Smooth muscle cell (in vitro differentiated cells): ENCODE measurements at regions not wholly inside any gene's neighbourhood (a gene's known extent, or its start where the extent isn't known, plus 50 kb on each side); places are given as distances from the start of the nearest gene placed in this dataset.
"Not testable (repeated sequence)": the region's sequence is repeated elsewhere in the genome, so short reads cannot be mapped to it uniquely, and the experiment has no call there.

Source experiments
- DNase-seq: peaks from one replicate; lab custom pipeline; 2025; ENCODE audit not compliant: unreplicated experiment; lab: John Stamatoyannopoulos, UW
- H2AFZ ChIP-seq: fragments of 200-600 bp; sonication (generic); 2 replicates; pipeline ENCODE4 v1.6.0; 2016; ENCODE audit warnings: antibody characterized with exemption, low read depth, mild to moderate bottlenecking
- H3F3A ChIP-seq: fragments of 200-600 bp; sonication (generic); 2 replicates; pipeline ENCODE4 v1.6.0; 2017; ENCODE audit warnings: antibody characterized with exemption, low read depth
- H3K27ac ChIP-seq: fragments of 200-600 bp; sonication (generic); 2 replicates; pipeline ENCODE4 v1.5.1; 2016; ENCODE audit warnings: low read depth, mild to moderate bottlenecking
- H3K27me3 ChIP-seq: fragments of 200-600 bp; sonication (generic); 2 replicates; pipeline ENCODE4 v1.6.1; 2016; ENCODE audit warnings: low read depth, mild to moderate bottlenecking
- H3K36me3 ChIP-seq: fragments of 200-600 bp; sonication (generic); 2 replicates; pipeline ENCODE4 v1.5.1; 2016; ENCODE audit warnings: low read depth
- H3K4me1 ChIP-seq: fragments of 200-600 bp; sonication (generic); 2 replicates; pipeline ENCODE4 v1.5.1; 2016; ENCODE audit warnings: low read depth
- H3K4me2 ChIP-seq: fragments of 200-600 bp; sonication (generic); 2 replicates; pipeline ENCODE4 v1.6.0; 2016; ENCODE audit warnings: mild to moderate bottlenecking
- H3K4me3 ChIP-seq: fragments of 200-600 bp; sonication (generic); 2 replicates; pipeline ENCODE4 v1.5.1; 2016; ENCODE audit warnings: mild to moderate bottlenecking
- H3K79me2 ChIP-seq: fragments of 200-600 bp; sonication (generic); 2 replicates; pipeline ENCODE4 v1.6.0; 2016; ENCODE audit warnings: low read depth, mild to moderate bottlenecking
- H3K9ac ChIP-seq: fragments of 200-600 bp; sonication (generic); 2 replicates; pipeline ENCODE4 v1.6.0; 2016; ENCODE audit warnings: low read depth
- H3K9me3 ChIP-seq: fragments of 200-600 bp; sonication (generic); replicated peaks from 2 replicates; pipeline ENCODE4 v1.5.1; 2016; ENCODE audit warnings: low read depth
- H4K20me1 ChIP-seq: fragments of 200-600 bp; sonication (generic); 2 replicates; pipeline ENCODE4 v1.6.0; 2016; ENCODE audit warnings: low read depth
- WGBS: methylation state at CpG from one replicate; pipeline ENCODE4 v1.1.7; 2016; ENCODE audit warnings: low lambda C conversion rate; 5-methylcytosine and 5-hydroxymethylcytosine counted together

- not testable (repeated sequence) for H3K79me2 ChIP-seq, H3K4me1 ChIP-seq, H3K4me2 ChIP-seq, H3K4me3 ChIP-seq, H3K27me3 ChIP-seq, H3F3A ChIP-seq, H3K9me3 ChIP-seq, H2AFZ ChIP-seq, H3K36me3 ChIP-seq, H4K20me1 ChIP-seq, H3K9ac ChIP-seq, H3K27ac ChIP-seq, DNase-seq
- 66% methylated on average over 3 of the region's 4 CpGs for WGBS
Measured at GRCh38 chr5:34261020-34261419, 218.0 kb upstream of the C1QTNF3 start.

- not testable (repeated sequence) for H3K9me3 ChIP-seq
Measured at GRCh38 chr5:34266151-34266550, 223.1 kb upstream of the C1QTNF3 start.

GRCh38 chr5:34296759-34297158 is 253.7 kb upstream of the C1QTNF3 start:
- not testable (repeated sequence) for H3F3A ChIP-seq, H3K9ac ChIP-seq, H2AFZ ChIP-seq, H3K4me2 ChIP-seq, H3K4me3 ChIP-seq, H4K20me1 ChIP-seq, H3K9me3 ChIP-seq, DNase-seq, H3K36me3 ChIP-seq, H3K4me1 ChIP-seq, H3K27ac ChIP-seq, H3K79me2 ChIP-seq, H3K27me3 ChIP-seq
- 32% methylated on average over 1 of the region's 1 CpG for WGBS

More at GRCh38 chr5:34266151-34266550, 223.1 kb upstream of the C1QTNF3 start:
- H3K4me1 ChIP-seq, H3K4me3 ChIP-seq, H3K27me3 ChIP-seq, H3K79me2 ChIP-seq, H4K20me1 ChIP-seq, H3K4me2 ChIP-seq, DNase-seq, H3K27ac ChIP-seq, H3K36me3 ChIP-seq, H2AFZ ChIP-seq, H3F3A ChIP-seq, H3K9ac ChIP-seq: not testable (repeated sequence)

GRCh38 chr5:34329201-34329600 is 286.2 kb upstream of the C1QTNF3 start:
- not testable (repeated sequence) for H3F3A ChIP-seq, DNase-seq, H2AFZ ChIP-seq

GRCh38 chr5:34329611-34330108 is 286.6 kb upstream of the C1QTNF3 start:
- not testable (repeated sequence) for H3K9me3 ChIP-seq, H3K27me3 ChIP-seq, H3F3A ChIP-seq, H3K4me1 ChIP-seq, H3K9ac ChIP-seq, H3K79me2 ChIP-seq, H2AFZ ChIP-seq, H3K4me3 ChIP-seq, H3K36me3 ChIP-seq, H4K20me1 ChIP-seq, H3K27ac ChIP-seq, DNase-seq, H3K4me2 ChIP-seq

More at GRCh38 chr5:34329201-34329600, 286.2 kb upstream of the C1QTNF3 start:
- H3K27ac ChIP-seq, H3K36me3 ChIP-seq, H3K4me2 ChIP-seq, H3K27me3 ChIP-seq, H3K4me3 ChIP-seq, H3K4me1 ChIP-seq, H3K9ac ChIP-seq, H3K79me2 ChIP-seq, H3K9me3 ChIP-seq, H4K20me1 ChIP-seq: not testable (repeated sequence)
- 81% methylated on average over 2 of the region's 2 CpGs for WGBS

GRCh38 chr5:34331928-34332454 is 289.0 kb upstream of the C1QTNF3 start:
- H3K79me2 ChIP-seq, H3F3A ChIP-seq, H2AFZ ChIP-seq, H3K4me3 ChIP-seq, H3K9me3 ChIP-seq, H3K36me3 ChIP-seq, H4K20me1 ChIP-seq, H3K4me1 ChIP-seq, H3K9ac ChIP-seq, DNase-seq, H3K27ac ChIP-seq, H3K27me3 ChIP-seq, H3K4me2 ChIP-seq: not testable (repeated sequence)

- H3K4me3 ChIP-seq, H3K27ac ChIP-seq, H3K27me3 ChIP-seq, H4K20me1 ChIP-seq, H3K4me2 ChIP-seq, H3K79me2 ChIP-seq, H3K9ac ChIP-seq, H2AFZ ChIP-seq, H3K4me1 ChIP-seq, H3K9me3 ChIP-seq, H3K36me3 ChIP-seq, H3F3A ChIP-seq, DNase-seq: not testable (repeated sequence)
- WGBS, result 87% methylated on average over 1 of the region's 1 CpG
Measured at GRCh38 chr5:34339408-34340001, 296.5 kb upstream of the C1QTNF3 start.

GRCh38 chr5:34354440-34354839 is 301.7 kb upstream of the RAI14 start:
- H2AFZ ChIP-seq, H3K9ac ChIP-seq, DNase-seq, H3F3A ChIP-seq, H3K9me3 ChIP-seq, H3K36me3 ChIP-seq, H3K27ac ChIP-seq, H3K4me3 ChIP-seq, H3K4me2 ChIP-seq, H4K20me1 ChIP-seq, H3K79me2 ChIP-seq, H3K4me1 ChIP-seq, H3K27me3 ChIP-seq: not testable (repeated sequence)
- 72% methylated on average over 2 of the region's 2 CpGs for WGBS

- H4K20me1 ChIP-seq, H3K4me2 ChIP-seq, H3K27me3 ChIP-seq, H3K79me2 ChIP-seq, H3K36me3 ChIP-seq, H3K9ac ChIP-seq, DNase-seq, H2AFZ ChIP-seq, H3K4me1 ChIP-seq, H3K4me3 ChIP-seq, H3K27ac ChIP-seq, H3F3A ChIP-seq, H3K9me3 ChIP-seq: not testable (repeated sequence)
- 76% methylated on average over 2 of the region's 2 CpGs for WGBS
Measured at GRCh38 chr5:34371417-34371816, 284.7 kb upstream of the RAI14 start.
